ENCODE measurements at regions not wholly inside any gene's neighbourhood (a gene's known extent, or its start where the extent isn't known, plus 50 kb on each side); places are given as distances from the start of the nearest gene placed in this dataset.

- dilution Hi-C loops (cut with MboI; ENCODE audit: extremely low pct_ligation_motif_present, low sequenced_read_pairs) (no loop called here), intact Hi-C loops (cut with micrococcal nuclease) (no loop called here)
- Histone ChIP-seq H2AFZ (ENCODE audit: low read depth, low read length) (no peak overlapping the region), H3K27ac (ENCODE audit: insufficient read depth, low read depth, low read length) (no peak overlapping the region), H3K4me3 (replicated peaks in 1 of 3; ENCODE audit: insufficient read depth in 1 of 3, low read depth in 1 of 3, low read length in 3 of 3) (no peak overlapping the region), H3K4me2 (ENCODE audit: insufficient read depth, low read length) (no peak overlapping the region), H4K20me1 (replicated peaks; ENCODE audit: control insufficient read depth, extremely low read depth, insufficient read depth, low read length) (no peaks in the 10 kb centered on the region), H3K9me3 (replicated peaks; ENCODE audit: control insufficient read depth, insufficient read depth, low read length) (no peaks in the 10 kb centered on the region), H3K36me3 (ENCODE audit: control insufficient read depth in 2 of 2, extremely low read depth in 1 of 2, insufficient read depth in 2 of 2, low read length in 2 of 2) (no peaks in the 10 kb centered on the region), H3K9me1 (replicated peaks; ENCODE audit: control insufficient read depth, extremely low read depth, insufficient read depth, low read length) (no peaks in the 10 kb centered on the region), H3K4me1 (ENCODE audit: control insufficient read depth, extremely low read depth, insufficient read depth, low read length) (no peaks in the 10 kb centered on the region), H3K27me3 (ENCODE audit: control insufficient read depth in 2 of 2, insufficient read depth in 2 of 2, low read length in 2 of 2) (peaks cover 0 to 4% of the 10 kb centered on the region in 2 experiments), H3K9ac (replicated peaks; ENCODE audit: extremely low read depth, insufficient read depth, low read length) (no peak overlapping the region), H3K79me2 (ENCODE audit: control insufficient read depth, insufficient read depth, low read length) (no peaks in the 10 kb centered on the region)
- ChIA-PET CTCF (interaction anchor here (2.1 kb wide), 1 partner anchor 29 kb away, joined by 6 read pairs; no protein-coding TSS in a partner anchor), POLR2A (no interaction called here)
- TF ChIP-seq POLR2A (IDR thresholded peaks at IDR 0.05; ENCODE audit: low read depth, low read length) (no peak), GATA2 (IDR thresholded peaks at IDR 0.05; ENCODE audit: insufficient read depth, insufficient read length, low read depth, low read length) (no peak), JUN (IDR thresholded peaks at IDR 0.05; ENCODE audit: borderline replicate concordance, insufficient read depth, insufficient read length, low read depth) (no peak), EZH2 (IDR thresholded peaks at IDR 0.05; ENCODE audit: borderline replicate concordance, low read depth, low read length, severe bottlenecking) (no peak), MAX (IDR thresholded peaks at IDR 0.05; ENCODE audit: insufficient read depth, insufficient read length) (no peak), CTCF (IDR thresholded peaks at IDR 0.05; ENCODE audit: extremely low read depth in 1 of 2, insufficient read depth in 1 of 2, low read depth in 1 of 2, low read length in 2 of 2) (no peak), FOS (IDR thresholded peaks at IDR 0.05; ENCODE audit: borderline replicate concordance, insufficient read depth, low read length) (no peak), MYC (IDR thresholded peaks at IDR 0.05; ENCODE audit: low read depth, low read length) (no peak), POLR2AphosphoS5 (IDR thresholded peaks at IDR 0.05; ENCODE audit: insufficient read depth, low read depth, low read length) (no peak)
- FAIRE-seq: no peak
- no peak for DNase-seq (ENCODE audit: low read depth, low spot score)
- BruUV-seq (replicated peaks): no TSS peak
Measured at GRCh38 chr22:35202376-35202775, 54.9 kb upstream of the HMGXB4 start.
